Stimulated activated CD4-positive, alpha-beta T cell treated with anti-CD3 and anti-CD28 coated beads, Interleukin-2, amount 100 ng/mL, for 4 hours (primary cell): ENCODE measurements at regions not wholly inside any gene's neighbourhood (a gene's known extent, or its start where the extent isn't known, plus 50 kb on each side); places are given as distances from the start of the nearest gene placed in this dataset.
"Not testable (repeated sequence)": the region's sequence is repeated elsewhere in the genome, so short reads cannot be mapped to it uniquely, and the experiment has no call there.

Experiments
- DNase-seq: peaks from one replicate; pipeline ENCODE4 v3.0.0-alpha.2; 2020; ENCODE audit warnings: low read depth

DNA sequence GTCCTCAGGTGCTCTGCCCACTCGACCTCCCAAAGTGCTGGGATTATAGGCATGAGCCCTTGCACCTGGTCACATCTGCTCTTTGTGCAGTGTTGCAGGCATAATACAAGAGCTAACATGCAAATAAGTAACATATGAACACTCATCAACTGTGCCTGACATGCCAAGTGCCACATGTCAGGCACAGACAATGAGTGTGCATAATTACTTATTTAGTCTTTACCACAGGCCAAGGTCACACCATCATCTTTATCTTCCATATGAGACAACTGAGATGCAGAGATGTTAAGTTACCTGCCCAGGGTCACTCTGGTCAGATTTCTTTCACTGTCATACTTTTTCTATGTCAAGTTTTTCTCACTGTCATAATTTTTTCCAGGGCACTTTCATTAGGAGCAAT is 126.1 kb downstream of the PPIAL4G start:
- DNase-seq: no peak

DNA sequence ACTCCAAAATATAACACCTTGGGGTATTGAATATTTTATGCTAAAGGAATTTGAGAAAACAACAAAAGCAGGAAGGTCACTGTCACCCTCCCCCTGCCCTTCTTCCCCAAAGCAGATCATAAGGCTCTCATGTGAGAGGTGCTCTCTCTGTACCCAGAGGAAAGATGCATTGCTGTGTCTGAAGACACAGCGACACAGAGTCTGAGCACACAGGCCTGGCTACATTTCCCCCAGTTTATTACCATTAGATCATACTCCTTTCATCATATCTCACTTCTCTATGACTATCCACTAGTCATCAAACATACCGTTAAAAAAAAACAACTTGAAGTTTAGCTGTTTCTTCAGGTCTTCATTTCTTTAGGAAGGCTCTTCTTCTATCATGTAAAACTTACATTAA is 127.1 kb downstream of the PPIAL4G start:
- DNase-seq: no peak

- DNase-seq: no peak
Observed at GRCh38 chr1:148354913-148355308, 128.2 kb downstream of the PPIAL4G start.

GRCh38 chr1:148354284-148354912 is 128.7 kb downstream of the PPIAL4G start:
- DNase-seq: no peak

DNA sequence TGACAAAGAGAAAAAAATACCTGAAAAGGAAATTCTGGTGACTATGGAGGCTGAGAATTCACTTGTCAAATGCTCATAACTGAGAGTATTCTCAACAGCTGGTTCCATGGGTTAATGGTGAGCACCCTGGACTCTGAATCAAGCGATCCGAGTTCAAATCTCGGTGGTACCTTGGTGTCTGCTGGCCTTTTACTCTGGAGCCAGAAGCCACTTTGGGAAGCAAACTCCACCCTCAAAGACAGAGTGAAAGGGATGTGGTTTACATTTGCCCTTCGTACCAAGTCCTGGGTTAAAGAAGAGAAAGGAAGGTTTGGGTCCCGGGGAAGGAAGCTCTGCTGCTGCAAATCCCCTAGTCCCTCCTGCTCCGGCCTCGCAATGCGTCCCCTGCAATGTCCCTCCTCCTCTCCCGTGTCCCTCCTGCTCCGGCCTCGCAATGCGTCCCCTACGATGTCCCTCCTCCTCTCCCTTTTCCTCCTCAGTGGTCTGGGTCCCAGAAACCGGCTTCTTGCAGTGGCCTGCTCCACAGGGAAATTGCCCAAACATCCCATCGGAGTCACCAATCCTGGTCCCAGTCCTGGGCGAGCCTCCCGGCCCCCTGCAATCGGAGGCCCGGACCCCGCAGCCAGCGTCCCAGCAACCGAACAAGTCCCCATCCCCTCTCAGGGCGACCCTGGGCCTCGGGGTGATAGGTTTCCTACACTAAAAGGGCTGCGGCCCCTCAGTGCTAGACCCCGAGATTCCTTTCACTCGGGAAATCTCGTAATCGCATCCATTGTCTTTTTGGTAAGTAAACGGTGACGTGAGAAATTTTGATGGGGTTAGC is 129.4 kb downstream of the PPIAL4G start:
- DNase-seq: no peak

DNA sequence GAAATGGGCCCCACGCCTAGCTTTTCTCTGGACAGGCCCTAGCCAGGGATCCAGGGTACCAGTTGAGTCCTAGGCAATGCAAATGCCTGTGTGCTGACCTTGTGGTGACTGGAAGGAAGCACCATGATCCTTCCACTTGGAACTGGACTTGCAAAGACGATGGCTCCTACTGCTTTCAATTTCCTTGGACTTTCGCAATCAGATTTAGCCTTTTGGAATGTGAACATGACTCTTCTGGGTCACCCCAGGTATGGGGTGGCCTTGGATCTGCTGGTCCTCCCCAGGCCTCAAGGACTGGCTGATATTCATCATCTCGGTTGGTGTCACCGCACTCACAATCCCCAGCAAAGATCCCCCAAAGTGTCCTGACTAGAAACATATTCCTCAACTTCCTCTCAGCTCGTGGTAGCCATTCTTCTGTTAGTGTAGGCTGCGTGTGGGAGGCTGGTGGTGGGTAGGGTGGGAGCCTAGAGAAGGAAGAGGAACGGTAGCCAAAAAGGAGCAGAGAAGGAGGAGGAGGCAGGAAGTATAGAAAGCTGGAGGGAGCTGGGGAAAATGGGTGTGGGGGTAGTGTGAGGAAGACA is 130.5 kb downstream of the PPIAL4G start:
- no peak for DNase-seq

- no peak for DNase-seq
Observed at GRCh38 chr1:148347781-148348180, 135.3 kb downstream of the PPIAL4G start.

DNA sequence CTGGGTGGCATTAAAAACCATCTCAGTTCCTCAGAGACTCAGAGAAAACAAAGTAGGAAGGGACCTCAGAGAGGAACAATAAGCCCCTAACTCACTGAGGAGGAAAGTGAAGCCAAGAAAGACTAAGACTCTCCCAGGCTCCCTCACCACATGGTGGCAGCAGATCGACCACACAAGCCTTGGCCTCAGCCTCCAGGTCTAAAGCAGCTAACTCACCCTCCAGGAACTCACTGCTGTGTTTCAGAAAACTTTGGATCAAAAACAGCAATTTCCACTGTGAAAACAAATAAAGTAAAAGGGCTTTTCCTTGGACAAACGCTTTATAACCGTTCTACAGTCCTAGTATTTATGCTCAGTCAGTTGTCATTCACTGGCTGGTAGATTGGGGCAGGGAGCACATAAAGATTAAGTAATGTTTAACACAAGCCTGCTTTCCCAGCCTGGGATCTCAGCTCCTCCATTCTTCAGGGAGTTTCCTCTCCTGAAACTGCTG is 137.4 kb downstream of the PPIAL4G start:
- DNase-seq: not testable (repeated sequence)

DNA sequence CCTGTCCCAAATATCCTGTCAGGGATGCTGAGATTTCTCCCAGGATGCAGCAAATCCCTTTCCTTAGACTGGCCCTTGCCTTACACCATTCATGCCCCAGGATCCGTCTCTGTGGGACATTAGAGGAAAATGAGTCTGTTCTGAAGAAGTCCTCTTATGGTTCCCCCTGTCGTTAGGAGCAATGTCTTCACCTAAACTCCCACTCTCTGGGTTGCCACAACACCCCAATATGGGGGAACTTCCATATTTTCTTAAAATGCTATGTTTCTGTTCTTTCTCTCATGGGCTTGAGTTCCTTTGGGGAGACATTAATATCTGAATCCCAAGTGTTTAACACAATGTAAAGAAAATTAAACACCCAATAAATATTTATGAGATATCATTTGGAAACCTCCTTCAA is 138.5 kb downstream of the PPIAL4G start:
- not testable (repeated sequence) for DNase-seq

- not testable (repeated sequence) for DNase-seq
Observed at GRCh38 chr1:148341729-148342128, 141.4 kb downstream of the PPIAL4G start.

DNA sequence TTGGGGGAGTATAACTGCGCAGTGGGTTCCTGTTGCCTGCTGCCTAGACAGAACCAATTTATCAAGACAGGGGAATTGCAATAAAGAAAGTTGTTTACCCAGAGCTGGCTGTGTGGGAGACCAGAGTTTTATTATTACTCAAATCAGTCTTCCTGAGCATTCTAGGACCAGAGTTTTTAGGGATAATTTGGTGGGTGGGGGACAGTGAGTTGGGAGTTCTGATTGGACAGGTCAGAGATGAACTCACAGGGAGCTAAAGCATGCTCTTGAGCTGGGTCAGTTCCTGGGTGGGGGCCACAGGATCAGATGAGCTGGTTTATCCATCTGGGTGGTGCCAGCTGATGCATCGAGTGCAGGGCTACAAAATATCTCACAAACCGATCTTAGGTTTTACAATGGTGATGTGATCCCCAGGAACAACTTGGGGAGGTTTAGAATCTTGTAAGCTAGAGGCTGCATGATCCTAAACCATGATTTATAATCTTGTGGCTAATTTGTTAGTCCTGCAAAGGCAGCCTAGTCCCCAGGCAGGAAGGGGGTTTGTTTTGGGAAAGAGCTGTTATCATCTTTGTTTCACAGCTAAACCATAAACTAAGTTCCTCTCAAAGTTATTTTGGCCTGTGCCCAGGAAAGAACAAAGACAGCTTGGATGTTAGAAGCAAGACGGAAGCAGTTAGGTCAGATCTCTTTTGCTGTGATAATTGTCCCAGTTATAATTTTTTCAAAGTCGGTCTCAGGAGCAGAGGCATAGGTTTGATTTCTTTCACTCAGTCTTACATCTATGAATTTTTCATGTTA is 146.8 kb downstream of the PPIAL4G start:
- not testable (repeated sequence) for DNase-seq

DNA sequence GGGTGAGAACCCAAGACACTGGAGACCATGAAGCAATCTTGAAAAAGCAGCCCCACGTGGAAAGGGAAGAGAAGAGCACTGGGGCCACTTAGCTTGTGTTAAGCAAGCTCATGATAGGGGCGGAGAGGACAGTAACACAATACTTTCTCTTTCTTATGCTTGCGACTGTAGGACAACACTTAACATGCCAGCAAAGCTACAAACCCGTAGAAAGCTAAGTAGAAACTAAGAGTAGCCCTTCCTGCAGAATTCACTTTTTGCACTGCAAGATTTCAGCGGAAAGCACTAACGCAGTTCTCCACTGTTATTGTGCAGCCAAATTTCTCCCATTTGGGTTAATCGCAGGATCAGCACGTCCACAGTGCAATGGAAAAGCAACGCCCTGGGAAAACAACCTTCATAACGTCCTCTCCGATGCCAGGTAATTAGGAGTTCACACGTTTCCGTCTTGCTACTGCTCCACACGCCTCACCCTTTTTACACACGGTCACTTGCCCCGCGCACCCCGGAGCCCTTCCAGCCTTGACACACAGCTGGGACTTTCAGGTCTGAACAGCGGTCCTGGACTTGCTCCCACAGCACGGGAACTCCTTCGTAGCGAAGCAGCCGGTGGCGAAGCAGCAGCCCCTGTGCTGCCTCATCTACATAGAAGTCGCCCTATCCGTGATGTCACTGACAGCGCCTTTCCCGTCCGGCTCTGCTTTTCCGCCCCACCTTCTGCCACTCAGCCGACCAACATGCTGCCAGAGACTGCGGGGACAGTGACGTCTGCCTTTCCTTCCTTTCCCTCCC is 148.6 kb downstream of the PPIAL4G start:
- peak; percentile 48 for DNase-seq

- DNase-seq: no peak
Observed at GRCh38 chr1:148333875-148334338, 149.2 kb downstream of the PPIAL4G start.

DNA sequence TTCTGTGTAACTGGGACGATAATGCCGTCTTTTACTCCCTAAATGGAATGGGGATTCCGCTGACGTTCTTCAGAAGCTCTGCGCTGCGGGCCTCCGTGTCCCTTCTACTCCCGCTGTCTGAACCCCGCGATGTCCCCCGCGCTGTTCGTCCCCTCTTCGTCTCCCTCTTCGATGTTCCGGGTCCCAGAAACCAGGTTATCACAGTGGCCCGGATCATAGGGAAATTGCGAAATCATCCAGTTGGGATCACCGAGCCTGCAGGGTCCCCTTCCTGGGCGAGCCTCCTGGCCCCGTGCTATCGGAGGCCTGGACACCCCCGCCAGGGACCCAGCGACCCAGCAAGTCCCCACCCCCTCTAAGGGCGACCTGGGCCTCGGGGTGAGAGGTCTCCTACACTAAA is 154.2 kb downstream of the PPIAL4G start:
- DNase-seq: no peak

- not testable (repeated sequence) for DNase-seq
Observed at GRCh38 chr1:148325031-148325430, 158.1 kb downstream of the PPIAL4G start.

- not testable (repeated sequence) for DNase-seq
Observed at GRCh38 chr1:148324465-148324864, 158.6 kb downstream of the PPIAL4G start.

DNA sequence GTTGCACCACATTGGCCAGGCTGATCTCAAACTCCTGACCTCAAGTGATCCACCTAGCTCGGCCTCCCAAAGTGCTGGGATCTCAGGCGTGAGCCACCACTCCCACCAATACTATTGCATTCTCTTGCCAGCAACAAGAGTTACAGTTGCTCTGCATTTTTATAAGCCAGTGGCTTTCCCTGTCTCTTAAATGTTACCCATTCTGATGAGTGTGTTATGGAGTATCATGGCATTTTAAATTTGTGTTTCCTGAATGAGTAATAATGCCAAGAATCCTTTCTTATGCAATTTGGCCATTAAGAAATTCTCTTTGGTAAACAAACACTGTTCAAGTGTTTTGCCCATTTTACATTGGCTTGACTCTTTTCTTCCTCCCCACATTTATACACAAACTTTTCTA is 163.0 kb downstream of the PPIAL4G start:
- DNase-seq: not testable (repeated sequence)

DNA sequence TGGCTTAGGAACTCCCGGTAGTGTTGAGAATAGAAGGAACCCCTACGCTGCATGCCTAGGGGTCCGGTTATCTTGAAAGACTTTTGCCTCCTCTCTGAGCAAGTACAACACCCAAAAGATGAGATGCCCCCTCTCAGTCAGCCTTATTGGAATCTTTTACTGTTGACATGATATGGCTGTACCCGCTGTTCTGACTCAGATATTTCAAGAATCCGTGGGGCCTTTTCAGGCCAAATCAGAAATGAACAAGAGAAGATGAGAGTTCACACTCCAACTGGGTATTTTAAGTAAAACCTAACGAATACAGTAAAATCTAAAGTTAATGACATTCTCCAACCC is 164.2 kb downstream of the PPIAL4G start:
- no peak for DNase-seq

DNA sequence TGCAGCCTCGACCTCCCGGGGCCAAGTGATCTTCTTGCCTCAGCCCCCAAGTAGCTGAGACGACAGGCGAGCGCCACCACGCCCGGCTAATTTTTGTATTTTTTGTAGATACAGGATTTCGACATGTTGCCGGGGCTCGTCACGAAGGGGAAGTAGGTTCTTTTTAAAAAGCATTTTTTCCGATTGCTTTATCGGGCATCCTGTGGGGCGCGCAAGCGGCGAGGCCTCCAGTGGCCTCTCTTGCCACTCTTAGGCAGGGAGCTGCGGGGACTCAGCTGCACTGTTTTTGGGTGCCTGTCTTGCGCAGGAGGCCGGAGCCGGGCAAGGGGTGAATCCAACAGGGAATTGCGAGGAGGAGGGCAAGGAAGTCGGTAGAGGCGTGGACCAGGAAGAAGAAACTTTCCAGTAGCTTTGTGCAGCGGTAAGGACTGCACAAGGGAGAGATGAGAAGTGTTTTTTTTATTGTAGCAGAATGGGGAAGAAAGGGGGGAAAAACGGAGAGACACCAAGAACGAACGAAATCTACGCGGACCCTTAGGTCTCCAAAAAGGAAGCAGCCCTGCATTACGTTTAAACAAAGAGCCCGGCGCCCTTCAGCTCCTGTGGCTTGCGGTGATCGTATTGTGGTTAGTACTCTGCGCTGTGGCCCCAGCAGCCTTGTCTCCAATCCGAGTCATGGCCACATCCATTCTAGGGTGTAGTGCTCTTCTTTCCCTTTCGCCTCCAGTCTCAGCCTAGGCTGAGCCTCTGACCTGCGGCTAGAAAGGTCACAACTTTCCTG is 164.8 kb downstream of the PPIAL4G start:
- no peak for DNase-seq

GRCh38 chr1:148317288-148317985 is 165.4 kb upstream of the NBPF11 start:
- DNase-seq: no peak
